IMR-90 (cell line): ENCODE measurements at regions not wholly inside any gene's neighbourhood (a gene's known extent, or its start where the extent isn't known, plus 50 kb on each side); places are given as distances from the start of the nearest gene placed in this dataset.

Source experiments
- BHLHE40 ChIP-seq: fragments of 150-350 bp; IDR thresholded peaks from 2 replicates; pipeline ENCODE4 v1.6.1; 2016; ENCODE audit warnings: mild to moderate bottlenecking, low read depth, low read length
- CEBPB ChIP-seq: IDR thresholded peaks from 2 replicates; pipeline ENCODE4 v1.6.1; 2012; ENCODE audit warnings: low read depth, low read length, improper control_type of control experiment
- CHD1 ChIP-seq: IDR thresholded peaks from 2 replicates; pipeline ENCODE4 v1.6.1; 2012; ENCODE audit warnings: low read depth, low read length, improper control_type of control experiment
- CTCF ChIP-seq: conservative IDR thresholded peaks from 2 replicates; pipeline ENCODE4 v1.5.1; 2012; ENCODE audit warnings: mild to moderate bottlenecking, low read depth, low read length, improper control_type of control experiment
- MAFK ChIP-seq: IDR thresholded peaks from 2 replicates; pipeline ENCODE4 v1.6.1; 2012; ENCODE audit warnings: low read depth, low read length, improper control_type of control experiment
- MXI1 ChIP-seq: IDR thresholded peaks from 2 replicates; pipeline ENCODE4 v1.6.1; 2012; ENCODE audit warnings: low read depth, mild to moderate bottlenecking, low read length, moderate library complexity, borderline replicate concordance
- TF ChIP-seq, protein P1 (sequence below): fragments of 150-350 bp; IDR thresholded peaks from 2 replicates; pipeline ENCODE4 v1.6.1; 2016; ENCODE audit warnings: low read depth, mild to moderate bottlenecking, low read length, moderate library complexity, borderline replicate concordance

DNA sequence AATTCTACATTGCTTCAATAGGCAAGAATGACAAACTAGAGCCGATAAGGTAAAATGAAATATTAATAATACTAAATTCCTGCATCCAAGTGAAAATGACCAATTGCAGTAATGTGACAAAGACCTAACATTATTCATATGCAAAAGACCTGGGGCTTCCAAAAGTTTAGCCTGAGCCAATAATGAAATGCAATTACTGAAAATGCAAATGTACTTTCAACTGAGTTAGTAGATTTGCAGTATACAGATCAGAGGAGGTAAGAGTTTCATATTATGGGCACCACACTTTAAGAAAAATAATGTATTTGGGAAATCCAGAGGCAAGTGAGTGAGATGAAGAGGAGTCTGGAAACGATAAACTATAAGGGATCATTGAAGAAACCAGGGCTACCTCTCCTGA is 193.7 kb upstream of the GMDS start:
- TF ChIP-seq CHD1 (no peak), CTCF (no peak), MAFK (no peak), BHLHE40 (no peak), MXI1 (no peak), CEBPB (no peak)
- TF ChIP-seq, protein P1, sequence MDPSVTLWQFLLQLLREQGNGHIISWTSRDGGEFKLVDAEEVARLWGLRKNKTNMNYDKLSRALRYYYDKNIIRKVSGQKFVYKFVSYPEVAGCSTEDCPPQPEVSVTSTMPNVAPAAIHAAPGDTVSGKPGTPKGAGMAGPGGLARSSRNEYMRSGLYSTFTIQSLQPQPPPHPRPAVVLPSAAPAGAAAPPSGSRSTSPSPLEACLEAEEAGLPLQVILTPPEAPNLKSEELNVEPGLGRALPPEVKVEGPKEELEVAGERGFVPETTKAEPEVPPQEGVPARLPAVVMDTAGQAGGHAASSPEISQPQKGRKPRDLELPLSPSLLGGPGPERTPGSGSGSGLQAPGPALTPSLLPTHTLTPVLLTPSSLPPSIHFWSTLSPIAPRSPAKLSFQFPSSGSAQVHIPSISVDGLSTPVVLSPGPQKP, result no peak
